ENCODE measurements at regions not wholly inside any gene's neighbourhood (a gene's known extent, or its start where the extent isn't known, plus 50 kb on each side); places are given as distances from the start of the nearest gene placed in this dataset.

GRCh38 chr10:14412624-14413023, 81.9 kb upstream of the FRMD4A start:
- DNase-seq (ENCODE audit: low spot score), result no peak
- intact Hi-C loops (cut with micrococcal nuclease; ENCODE audit: unreplicated experiment), result no loop called here
- Histone ChIP-seq H3K27ac (ENCODE audit: low read depth, low read length, poor library complexity, severe bottlenecking) (no peak overlapping the region), H3K27me3 (replicated peaks; ENCODE audit: insufficient read depth, low read depth, low read length, poor library complexity) (no peaks in the 10 kb centered on the region), H3K4me1 (ENCODE audit: insufficient read depth, low read length, poor library complexity, severe bottlenecking) (peaks cover 17% of the 10 kb centered on the region), H3K4me3 (ENCODE audit: low read depth, low read length, poor library complexity, severe bottlenecking) (no peak overlapping the region), H3K36me3 (ENCODE audit: insufficient read depth, low read length, poor library complexity, severe bottlenecking) (no peaks in the 10 kb centered on the region), H3K9me3 (ENCODE audit: low read depth, low read length, poor library complexity, severe bottlenecking) (no peaks in the 10 kb centered on the region)
- TF ChIP-seq CTCF (conservative IDR thresholded peaks at IDR 0.05; ENCODE audit: low read depth, low read length), result no peak
- TF ChIP-seq EZH2 (IDR thresholded peaks at IDR 0.05; ENCODE audit: borderline replicate concordance, low read depth, low read length, poor library complexity, severe bottlenecking), result no peak
- ChIA-PET POLR2A (ENCODE audit: low non-redundant PET) (no interaction called here), CTCF (no interaction called here)
- BruUV-seq (replicated peaks), result no TSS peak

DNA sequence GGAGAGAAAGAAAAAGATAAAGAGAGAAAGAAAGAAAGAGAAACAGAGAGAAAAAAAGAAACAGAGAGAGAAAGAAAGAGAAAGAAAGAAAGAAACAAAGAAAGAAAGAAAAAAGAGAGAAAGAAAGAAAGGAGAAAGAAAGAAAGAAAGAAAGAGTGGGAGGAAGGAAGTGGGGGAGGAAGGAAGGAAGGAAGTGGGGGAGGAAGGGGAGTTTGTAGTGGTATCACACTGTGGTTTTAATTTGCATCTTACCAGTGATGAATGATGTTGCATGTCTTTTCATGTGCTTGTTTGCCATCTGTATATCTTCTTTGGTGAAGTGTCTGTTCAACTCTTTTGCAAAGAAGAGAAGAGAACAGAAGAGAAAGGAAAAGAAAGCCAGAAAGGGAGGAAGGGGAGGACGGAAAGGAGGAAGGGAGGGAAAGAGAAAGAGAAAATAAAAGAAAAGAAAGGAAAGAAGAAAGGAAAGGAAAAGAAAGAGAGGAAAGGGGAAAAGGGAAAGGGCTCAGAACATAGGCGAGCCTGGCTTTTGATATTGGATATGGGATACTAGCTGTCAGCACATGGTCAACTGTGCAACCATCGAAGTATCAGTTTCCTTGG, 79.2 kb upstream of the FRMD4A start:
- H3K4me3 ChIP-seq (ENCODE audit: low read depth, low read length, poor library complexity, severe bottlenecking), result no peak overlapping the region
- no TSS peak for BruUV-seq (replicated peaks)
- intact Hi-C loops (cut with micrococcal nuclease; ENCODE audit: unreplicated experiment), result no loop called here
- H3K4me1 ChIP-seq (ENCODE audit: insufficient read depth, low read length, poor library complexity, severe bottlenecking), result peaks cover 23% of the 10 kb centered on the region
- no peak overlapping the region for H3K27ac ChIP-seq (ENCODE audit: low read depth, low read length, poor library complexity, severe bottlenecking)
- ChIA-PET POLR2A (ENCODE audit: low non-redundant PET) (no interaction called here), CTCF (no interaction called here)
- H3K27me3 ChIP-seq (replicated peaks; ENCODE audit: insufficient read depth, low read depth, low read length, poor library complexity), result no peaks in the 10 kb centered on the region
- no peak for TF ChIP-seq CTCF (conservative IDR thresholded peaks at IDR 0.05; ENCODE audit: low read depth, low read length)
- H3K9me3 ChIP-seq (ENCODE audit: low read depth, low read length, poor library complexity, severe bottlenecking), result no peaks in the 10 kb centered on the region
- no peaks in the 10 kb centered on the region for H3K36me3 ChIP-seq (ENCODE audit: insufficient read depth, low read length, poor library complexity, severe bottlenecking)
- DNase-seq (ENCODE audit: low spot score), result peak; percentile 39

DNA sequence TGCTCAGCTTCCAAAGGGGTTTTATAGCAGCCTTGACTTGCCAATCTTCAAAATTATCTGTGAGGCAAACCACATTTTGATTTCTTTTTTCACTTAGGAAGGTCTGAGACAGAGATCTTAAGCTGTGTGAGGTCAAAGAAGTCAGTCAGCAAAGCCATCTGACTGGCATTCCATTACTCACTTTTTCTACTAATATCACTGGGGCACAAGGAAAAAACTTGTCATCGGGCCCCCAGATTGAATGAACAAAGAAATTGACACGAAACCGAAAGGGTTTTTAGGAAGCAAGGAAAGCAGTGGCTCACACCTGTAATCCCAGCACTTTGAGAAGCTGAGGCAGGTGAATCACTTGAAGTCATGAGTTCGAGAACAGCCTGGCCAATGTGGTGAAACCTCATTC, 78.5 kb upstream of the FRMD4A start:
- ChIA-PET CTCF (no interaction called here), POLR2A (ENCODE audit: low non-redundant PET) (no interaction called here)
- Histone ChIP-seq H3K36me3 (ENCODE audit: insufficient read depth, low read length, poor library complexity, severe bottlenecking) (no peaks in the 10 kb centered on the region), H3K9me3 (ENCODE audit: low read depth, low read length, poor library complexity, severe bottlenecking) (no peaks in the 10 kb centered on the region), H3K4me3 (ENCODE audit: low read depth, low read length, poor library complexity, severe bottlenecking) (no peak overlapping the region), H3K4me1 (ENCODE audit: insufficient read depth, low read length, poor library complexity, severe bottlenecking) (peaks cover 30% of the 10 kb centered on the region), H3K27me3 (replicated peaks; ENCODE audit: insufficient read depth, low read depth, low read length, poor library complexity) (no peaks in the 10 kb centered on the region), H3K27ac (ENCODE audit: low read depth, low read length, poor library complexity, severe bottlenecking) (no peak overlapping the region)
- TF ChIP-seq EZH2 (IDR thresholded peaks at IDR 0.05; ENCODE audit: borderline replicate concordance, low read depth, low read length, poor library complexity, severe bottlenecking) (no peak), CTCF (conservative IDR thresholded peaks at IDR 0.05; ENCODE audit: low read depth, low read length) (no peak)
- intact Hi-C loops (cut with micrococcal nuclease; ENCODE audit: unreplicated experiment), result no loop called here
- no TSS peak for BruUV-seq (replicated peaks)
- no peak for DNase-seq (ENCODE audit: low spot score)

Data from A673 (cell line).